ENCODE measurements at regions not wholly inside any gene's neighbourhood (a gene's known extent, or its start where the extent isn't known, plus 50 kb on each side); places are given as distances from the start of the nearest gene placed in this dataset.
A peak's percentile ranks its signal among the peaks of the same experiment; 100 is the strongest.

DNA sequence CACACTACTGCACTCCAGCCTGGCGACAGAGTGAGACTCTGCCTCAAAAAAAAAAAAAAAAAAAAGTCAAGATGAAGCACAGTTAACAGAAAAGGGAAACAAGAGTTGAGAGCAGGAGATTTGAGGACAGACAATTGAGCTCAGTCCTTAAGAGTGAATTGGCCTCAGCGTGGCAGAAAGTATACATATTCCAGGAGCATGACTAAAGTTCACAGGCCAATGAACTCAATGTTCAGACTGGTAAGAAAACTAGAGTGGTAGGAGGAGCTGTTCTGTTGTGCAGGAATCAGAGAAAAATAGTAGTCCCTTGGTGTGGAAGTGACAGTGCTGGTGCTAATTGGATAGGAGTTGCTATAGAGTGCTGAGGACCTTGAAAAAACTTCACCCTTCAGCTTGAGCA is 60.0 kb downstream of the NRN1 start:
- DNase-seq (ENCODE audit: low read depth), result no peak

DNA sequence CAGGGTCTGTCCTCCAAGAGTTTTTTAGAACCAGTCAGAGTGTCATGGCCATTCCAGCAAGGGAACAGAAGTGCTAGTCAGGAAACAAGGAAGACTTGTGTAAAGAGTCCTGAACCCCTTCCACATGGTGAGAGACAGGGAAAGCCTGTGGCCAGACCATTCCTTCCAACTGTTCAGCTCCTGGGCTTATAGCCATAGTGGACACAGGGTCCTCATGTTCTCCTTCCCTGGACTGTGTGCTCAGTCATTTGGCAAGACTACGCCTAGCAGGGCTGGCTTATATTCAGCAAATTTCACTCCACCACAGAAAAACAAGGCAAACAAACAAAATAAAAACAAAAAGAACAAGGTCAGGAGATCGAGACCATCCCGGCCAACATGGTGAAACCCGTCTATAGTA is 60.5 kb downstream of the NRN1 start:
- DNase-seq (ENCODE audit: low read depth), result no peak

DNA sequence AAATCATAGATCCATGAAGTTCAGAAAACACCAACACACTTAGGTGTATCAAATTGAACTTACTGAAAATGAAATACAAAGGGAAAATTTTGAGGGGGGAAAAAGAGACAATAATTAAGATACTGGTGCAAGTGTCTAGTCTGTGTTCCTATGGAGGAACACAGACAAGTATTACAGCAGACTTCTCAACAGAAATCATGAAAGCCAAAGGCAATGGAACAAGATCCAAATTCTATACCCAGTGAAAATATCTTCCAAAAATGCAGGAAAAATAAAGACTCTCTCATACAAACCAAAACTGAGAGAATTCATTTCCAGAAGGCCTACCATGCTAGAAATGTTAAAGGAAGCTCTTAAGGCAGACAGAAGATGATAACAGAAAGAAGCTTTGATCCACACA is 63.1 kb downstream of the NRN1 start:
- DNase-seq (ENCODE audit: low read depth), result no peak

DNA sequence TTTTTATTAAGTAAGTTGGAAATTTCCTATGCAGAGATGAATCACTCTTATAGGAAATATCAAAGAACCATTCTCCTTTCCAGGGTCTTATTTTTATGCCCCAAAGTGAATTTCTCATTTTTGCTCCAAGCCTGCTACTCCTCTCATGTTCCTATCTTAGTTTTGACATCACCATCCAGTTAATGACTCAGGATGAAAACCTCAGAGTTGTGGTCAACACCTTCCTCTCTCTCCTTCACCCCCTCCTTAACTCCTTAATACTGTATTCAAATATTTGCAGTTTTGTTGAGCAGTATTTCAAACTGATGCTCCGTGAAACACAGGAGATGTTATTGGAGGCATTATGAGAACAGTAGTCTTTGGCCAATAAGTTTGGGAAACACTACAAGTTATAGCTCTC is 64.1 kb downstream of the NRN1 start:
- DNase-seq (ENCODE audit: low read depth), result peak; percentile 32

DNA sequence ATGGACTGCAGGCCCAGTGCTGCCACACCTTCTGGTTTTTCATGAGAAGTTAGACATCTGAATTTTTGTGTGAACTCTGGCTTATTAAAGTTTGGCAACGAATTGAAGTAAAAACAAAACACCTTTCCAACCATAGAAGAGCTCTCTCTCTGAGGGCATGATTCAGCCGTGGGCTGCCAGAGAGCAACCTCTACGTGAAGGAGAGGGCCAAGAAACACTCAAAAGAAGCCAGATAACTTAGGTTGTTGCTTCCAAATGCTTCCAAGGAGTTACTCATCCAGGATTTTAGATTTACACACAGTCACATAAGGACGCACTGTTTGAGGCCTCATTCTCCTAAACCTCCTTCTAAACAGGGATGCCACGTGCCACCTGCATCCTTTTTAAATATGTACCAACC is 65.5 kb downstream of the NRN1 start:
- peak; percentile 20 for DNase-seq (ENCODE audit: low read depth)

DNA sequence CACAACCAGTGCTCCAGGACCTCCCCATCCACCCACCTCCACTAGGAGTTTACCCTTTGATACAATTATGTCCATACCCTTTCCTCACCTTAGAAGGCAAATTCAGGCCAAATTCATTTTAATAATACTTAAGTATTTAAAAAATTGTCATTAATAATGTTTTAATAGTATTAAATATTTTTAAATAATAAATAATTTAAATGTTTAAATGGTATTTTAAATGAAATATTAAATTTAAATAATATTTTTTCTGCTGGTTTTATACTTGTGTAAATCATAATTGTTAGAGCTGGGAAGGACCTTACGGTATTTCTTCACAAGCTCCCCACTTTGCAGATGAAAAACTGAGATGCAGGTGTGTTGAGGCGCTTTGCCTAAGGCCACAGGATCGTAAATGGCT is 67.8 kb downstream of the NRN1 start:
- DNase-seq (ENCODE audit: low read depth), result no peak

DNA sequence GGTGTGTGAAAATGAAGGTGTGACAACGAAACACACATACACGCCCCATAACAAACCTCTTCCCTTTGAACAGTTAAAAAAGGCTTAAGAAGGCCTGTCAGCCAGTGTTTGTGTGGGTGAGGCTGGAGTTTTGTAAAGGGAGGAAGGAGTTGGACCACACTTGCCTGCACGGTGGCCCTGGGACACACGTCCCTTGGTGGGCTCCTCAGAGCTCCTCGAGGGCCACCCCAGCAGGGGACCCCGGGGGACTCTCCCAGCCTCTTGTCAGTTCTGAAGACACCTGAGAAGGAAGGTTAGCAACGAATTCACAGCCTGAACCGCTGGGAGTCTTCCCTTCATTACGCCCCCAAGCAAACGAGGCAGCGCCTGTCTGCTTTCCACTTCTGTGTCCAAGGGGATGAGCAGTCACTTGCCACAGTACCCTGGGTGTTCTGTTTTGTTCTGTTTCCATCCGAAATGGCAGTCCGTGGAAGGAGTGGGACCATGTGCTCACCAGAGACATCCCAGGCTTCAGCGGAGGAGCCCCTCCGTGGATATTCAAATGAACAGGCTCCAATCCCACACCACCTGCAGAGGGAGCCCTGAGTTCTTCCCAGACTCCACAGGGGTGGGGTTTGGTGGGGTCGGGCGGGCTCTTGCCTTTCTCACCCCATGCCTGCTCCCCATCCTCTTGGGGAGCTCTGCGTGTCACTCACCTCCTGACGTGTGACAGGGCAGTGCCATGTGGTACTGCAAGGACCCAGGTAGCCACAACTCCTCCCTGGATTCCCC is 68.6 kb downstream of the NRN1 start:
- DNase-seq (ENCODE audit: low read depth), result no peak

DNA sequence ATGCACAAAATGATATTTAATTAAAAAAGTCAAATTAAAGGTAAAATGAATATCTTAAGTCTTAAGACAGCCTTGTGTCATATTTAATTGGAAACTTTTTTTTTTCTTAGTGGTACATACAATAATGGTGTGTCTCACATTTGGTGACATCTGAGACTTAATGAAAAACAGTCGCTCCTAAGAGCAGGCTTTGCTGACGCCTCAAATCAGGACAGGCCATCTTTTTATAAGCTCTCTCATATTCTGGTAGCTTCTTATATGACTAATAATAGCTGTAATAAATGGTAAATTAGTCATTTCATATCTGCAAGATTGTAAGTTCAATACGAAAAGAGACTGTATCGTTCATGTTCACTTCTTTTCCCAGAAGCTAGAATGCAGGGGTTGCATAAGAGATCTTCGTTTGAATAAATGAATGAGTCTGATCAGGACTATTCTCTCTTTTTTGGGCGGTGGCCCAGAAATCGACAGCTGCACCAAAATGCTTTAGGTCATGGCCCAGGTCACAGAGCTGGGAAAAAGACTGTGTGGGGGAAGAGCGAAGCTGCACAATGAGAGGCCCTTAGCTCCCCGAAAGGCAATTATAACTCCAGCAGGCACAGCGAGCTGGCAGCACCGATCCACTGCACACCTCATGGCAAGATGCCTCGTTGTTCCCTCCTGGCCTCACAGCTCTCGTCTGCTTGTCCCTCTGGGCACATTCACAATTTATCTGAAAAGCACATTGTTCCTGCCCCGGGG is 69.4 kb downstream of the NRN1 start:
- no peak for DNase-seq (ENCODE audit: low read depth)

DNA sequence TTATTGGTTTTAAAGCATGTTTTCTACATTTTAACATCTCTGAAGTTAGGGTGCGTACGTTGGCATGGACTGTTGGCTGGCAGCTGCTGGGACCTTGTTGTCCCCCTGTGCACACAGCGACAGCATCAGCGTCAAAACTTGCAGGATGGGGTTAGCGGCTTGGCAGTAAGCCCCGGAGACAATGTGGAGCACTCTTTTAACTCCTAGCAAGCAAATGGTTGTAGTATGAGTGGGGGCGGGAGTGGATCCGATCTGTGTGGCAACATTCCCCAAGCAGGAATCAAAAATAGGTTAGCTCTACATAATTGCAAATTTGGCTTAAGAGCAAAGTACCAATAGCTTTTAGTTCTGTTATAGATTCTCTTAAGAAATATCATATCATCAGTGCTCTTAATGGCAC is 70.1 kb downstream of the NRN1 start:
- DNase-seq (ENCODE audit: low read depth), result peak; percentile 74

DNA sequence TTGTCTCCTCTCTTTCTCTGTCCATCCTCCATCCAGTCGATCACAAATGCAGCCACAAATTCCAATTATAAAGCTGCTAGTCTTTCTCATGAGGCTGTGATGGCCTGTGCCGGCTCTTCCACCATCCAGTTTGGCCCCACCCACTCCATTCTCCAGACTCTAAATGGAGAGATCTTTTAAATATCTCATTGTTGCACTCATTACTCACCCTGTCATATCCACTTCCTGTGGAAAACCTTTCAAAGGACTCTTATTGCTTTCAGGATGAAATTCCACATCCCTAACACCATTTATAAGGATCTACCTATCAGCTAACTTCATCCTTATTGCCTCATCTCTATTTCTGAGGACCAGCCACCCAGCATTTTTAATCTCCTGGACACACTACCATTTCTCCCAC is 70.6 kb downstream of the NRN1 start:
- DNase-seq (ENCODE audit: low read depth), result peak; percentile 57

DNA sequence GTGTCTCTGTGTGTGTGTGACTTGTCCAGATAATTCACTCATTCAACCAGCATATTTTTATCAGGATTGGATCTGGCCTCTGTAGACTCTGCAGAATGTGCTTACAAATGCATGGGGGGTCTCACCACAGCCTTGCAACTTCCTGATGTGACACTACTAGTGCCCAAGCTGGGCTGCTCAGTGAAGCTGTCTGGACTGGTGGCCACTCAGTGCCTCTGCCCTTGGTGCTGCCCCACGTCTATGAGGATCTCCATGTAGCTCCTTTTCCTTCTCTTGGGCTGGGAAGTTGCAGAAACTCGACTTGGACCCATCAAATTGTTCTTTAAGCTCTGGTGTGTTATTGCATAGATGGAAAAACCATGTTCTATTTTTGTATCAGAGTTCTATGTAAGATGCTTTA is 75.8 kb downstream of the NRN1 start:
- no peak for DNase-seq (ENCODE audit: low read depth)

DNA sequence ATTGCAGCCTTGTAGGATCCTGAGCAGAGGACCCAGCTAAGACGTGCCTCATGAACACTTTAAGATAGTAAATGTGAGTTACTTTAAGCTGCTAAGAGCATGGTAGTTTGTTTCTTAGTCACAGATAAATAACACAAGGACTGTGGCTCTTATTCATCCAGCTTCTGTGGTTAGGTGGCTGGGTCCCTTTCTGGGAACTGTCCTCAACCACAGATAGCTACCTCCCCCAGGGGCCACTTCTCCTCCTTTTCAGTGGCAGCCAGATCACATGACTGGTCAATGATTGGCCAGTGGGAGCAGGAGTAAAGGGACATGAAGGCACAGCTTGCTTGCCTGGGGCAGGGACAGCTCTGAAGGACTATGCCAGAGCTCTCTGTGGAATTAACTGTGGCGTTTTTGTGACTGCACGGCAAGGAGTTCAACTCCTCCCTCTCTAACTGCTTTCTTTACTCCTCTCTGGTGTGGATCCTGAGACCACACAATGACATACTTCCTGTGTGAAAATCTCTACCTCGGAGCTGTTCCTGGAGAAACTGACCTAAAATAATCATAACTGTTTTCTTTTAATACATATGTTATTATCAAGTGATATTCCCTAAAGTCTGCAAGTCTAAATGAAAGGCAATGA is 76.5 kb downstream of the NRN1 start:
- DNase-seq (ENCODE audit: low read depth), result no peak

DNA sequence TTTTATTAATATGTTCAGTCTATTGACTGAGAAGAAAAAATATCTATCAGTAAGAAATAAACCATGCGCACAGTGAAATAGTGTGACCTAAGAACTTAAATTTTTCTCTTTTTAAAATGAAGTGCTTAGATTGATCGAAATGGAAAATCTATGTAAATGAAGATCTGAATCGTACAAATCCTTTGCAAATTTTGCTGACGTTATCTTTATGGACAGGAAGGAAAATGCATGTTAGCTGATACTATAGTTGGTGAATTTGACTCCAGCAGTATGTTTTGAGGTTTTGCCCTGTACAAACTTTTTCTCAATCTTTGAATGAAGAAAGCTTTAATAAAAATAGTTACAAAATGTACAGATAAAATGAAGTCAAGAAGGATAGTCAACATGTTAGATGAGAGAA is 82.9 kb downstream of the NRN1 start:
- no peak for DNase-seq (ENCODE audit: low read depth)

DNA sequence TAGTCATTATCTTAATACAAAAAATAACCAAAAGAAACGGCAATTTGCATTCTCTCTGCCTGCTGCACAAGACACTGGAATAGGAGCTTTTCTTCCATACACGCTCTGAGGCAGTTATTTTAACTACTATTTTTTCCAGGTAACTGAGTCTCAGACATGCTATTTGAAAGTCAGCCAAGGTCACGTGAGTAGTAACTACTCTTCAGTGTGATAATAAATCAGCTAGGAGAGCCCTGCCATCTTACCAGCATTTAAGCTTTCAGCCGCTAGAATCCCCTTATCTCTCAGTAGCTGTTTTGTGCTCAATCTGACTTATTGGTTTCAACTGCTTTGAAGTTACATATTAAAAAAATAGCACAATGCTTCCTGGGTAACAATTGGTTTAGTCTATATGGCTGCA is 84.5 kb downstream of the NRN1 start:
- DNase-seq (ENCODE audit: low read depth), result no peak

DNA sequence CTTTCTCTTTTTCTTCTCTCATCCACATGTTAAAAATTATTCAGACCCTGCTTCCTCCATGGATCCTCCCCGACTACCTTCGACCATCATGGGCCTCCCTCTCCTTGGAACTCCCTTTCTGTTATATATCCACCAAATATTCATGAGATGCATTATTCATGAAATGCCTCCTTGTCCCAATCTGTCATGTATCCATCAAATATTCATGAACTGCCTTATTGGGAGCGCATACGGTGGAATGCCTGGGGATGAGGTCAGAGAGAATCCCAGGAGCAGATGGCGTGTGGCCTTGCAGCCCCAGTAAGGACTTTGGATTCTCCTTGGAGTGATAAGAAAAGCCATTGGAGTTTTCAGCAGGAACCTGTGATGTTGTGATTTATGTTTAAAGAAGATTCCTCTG is 97.0 kb downstream of the NRN1 start:
- DNase-seq (ENCODE audit: low read depth), result no peak

DNA sequence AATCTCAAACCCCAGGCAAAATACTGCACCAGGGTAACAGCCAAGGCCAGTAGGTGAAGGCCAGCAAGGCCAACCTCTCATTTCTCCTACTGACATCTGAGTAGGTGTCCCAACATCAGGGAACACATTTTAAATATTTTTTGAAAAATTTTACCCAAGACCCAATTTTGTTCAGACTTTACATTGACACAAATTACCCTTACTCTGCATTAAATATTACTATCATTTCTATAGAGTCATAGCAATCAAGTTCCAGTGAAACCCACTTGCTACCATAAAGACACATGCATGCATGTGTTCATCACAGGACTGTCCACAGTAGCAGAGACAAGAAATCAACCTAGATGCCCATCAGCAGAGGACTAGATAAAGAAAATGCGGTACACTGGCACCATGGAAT is 99.9 kb downstream of the NRN1 start:
- DNase-seq (ENCODE audit: low read depth), result no peak

DNA sequence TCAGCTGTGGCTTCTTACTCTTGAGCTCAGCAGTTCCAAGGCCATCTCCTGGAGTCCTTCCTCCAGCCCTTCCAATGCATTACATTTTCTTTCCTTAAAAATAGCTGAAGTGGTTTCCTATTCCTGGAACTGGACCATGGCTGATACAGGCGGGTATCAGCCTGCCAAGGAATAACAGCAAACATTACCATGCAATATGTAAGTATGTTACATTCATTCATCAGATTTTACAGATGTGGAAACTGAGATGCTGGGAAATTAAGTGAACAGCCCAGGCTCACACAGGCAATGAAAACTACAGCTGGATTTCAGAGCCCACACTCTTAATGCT is 100.4 kb downstream of the NRN1 start:
- DNase-seq (ENCODE audit: low read depth), result no peak

DNA sequence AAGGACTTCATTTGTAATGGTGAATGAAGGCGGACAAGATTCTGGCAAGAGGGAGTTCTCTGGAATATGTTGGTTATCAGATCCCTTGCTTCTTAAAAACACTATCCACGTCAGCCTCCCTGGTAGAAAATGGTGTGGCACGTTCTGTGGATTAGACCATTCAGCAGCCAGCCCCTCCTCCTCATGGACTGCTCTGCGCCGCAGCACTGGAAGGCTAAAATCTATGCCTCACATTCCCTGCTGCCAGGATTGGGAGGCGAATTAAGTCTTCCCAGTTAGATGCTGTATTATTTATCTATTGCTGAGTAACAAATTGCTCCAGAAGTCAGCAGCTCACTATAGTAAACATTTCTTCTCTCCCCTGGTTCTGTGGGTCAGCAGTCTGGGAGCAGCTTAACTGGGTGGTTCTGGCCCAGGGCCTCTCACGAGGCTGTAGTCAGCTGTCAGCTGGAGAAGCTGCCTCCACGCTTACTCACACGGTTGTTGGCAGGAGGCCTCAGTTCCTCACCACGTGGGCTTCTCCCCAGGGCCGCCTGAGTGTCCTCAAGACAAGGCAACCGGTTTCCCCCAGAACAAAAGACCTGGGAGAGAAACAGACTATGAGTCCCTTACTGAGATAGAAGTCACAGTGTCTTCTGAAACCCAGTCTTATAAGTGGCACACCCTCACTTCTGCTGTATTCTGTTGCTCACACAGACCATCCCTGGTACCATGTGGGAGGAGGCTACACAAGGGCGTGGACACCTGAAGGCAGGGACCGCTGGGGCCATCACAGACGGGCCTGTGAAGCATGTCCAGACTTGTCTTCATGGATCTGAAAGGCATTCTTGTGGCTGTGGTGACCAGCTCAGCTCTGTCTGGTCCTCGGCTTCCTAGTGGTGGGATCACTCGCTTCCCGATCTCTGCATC is 101.0 kb downstream of the NRN1 start:
- DNase-seq (ENCODE audit: low read depth), result peak; percentile 89

DNA sequence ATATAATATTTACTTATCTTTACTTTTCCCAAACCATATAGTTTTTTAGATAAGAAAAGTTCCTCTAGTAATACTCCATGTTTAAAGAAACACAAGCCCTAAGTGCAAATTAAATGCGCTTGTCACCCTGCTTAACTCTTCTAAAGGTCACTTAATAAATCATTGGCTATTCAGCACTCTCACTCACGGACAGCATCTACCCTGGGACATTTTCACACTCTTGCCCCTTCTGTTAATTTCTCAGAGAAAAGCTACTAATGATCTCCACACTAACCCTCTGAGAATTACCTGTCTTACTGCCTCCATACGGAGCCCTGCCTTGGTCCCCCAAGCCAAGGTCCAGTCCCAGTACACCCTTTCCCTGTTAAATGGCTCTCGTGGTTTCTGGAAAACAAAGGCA is 102.2 kb downstream of the NRN1 start:
- DNase-seq (ENCODE audit: low read depth), result no peak

DNA sequence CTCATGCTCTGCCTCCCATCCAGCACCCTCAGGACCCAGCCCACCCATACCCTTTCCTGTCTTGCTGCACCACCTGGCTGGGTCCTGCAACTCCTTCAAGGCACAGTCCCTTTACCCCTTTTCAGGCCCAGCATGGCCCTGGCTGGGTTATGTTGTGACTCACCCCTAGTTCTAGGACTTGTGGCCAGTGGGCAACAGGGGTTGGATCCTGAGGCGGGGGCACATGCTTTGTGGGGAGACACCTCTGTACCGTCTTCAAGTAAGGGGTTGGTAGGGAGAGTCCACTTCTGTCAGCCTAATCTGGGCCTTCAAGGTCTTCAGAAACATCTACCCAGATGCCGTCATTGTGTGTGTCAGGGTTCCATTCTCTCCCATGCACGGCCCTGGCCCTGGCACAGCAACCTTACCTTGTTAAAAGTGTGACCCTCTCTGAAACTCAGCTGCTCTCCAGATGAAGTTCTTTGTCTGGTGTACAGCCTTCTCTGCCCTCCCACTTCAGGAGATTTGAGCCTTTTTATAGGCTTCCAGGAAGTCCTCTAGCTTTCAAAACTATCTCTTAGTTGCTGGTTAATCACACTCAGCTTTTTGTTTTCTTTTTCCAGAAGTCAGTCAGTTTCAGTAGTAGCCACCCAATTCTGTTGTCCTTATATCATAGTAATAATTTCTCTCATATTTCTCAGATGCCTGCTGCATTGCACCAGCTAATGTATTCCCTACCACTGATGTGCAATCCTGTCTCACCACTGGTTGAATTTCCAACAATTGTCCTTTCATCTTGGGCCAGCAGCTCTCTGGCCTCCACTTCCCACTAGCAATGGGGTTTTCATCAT is 107.3 kb downstream of the NRN1 start:
- no peak for DNase-seq (ENCODE audit: low read depth)

DNA sequence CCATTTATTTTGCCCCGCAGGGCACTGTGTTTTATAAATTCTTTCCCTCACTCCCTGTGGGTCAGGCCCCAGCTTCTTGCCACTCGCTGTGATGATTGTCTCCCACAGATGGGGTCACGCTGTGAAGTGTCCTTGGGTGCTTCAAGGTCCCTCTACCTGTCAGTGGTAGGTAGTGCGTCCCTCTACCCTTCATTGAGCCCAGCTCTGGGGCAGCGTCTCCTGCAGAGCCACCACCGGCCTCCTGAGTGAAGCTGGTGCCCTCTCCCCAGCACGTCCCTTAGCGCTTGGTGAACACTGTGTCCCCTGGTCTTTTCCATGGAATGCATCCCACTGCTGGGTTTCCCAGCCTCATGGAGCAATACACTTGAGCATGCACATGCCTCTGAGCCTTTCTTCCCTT is 108.2 kb downstream of the NRN1 start:
- no peak for DNase-seq (ENCODE audit: low read depth)

All from Daoy (cell line).